ENCODE measurements at regions not wholly inside any gene's neighbourhood (a gene's known extent, or its start where the extent isn't known, plus 50 kb on each side); places are given as distances from the start of the nearest gene placed in this dataset.
A peak's percentile ranks its signal among the peaks of the same experiment; 100 is the strongest.

DNA sequence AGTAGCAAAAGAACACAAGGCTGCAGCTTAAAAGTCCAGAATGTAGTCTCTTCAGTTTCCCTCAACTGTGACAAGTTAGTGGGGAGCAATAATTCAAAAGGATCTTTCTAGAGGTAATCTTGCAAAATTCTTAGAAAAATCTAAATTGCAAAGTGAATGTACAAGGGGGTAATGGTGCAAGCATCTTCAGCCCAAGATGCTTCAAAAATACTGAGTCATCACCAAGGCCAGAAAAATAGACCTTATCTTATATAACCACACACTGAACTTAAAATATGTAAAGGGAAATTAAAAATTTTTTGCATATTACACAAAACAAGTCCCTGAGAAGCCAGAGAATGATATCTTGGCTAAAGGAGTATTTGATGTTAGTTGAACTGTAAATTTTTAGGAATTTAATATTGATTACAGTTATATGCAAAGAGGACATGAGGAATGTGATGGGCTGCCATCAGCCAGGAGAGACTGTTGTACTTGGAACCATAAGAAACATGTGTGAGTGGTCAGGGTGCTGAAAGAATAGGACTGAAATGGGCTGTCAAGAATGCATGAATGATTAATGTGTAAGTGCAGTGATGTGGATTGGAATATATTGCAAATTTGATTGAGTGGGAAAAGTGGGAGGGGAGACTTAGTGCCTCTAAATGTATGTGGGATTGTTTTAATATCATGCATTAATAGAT lies 85.7 kb upstream of the LIN7C start:
- ChIA-PET POLR2A (no interaction called here), CTCF (no interaction called here)
- TF ChIP-seq, protein P1, sequence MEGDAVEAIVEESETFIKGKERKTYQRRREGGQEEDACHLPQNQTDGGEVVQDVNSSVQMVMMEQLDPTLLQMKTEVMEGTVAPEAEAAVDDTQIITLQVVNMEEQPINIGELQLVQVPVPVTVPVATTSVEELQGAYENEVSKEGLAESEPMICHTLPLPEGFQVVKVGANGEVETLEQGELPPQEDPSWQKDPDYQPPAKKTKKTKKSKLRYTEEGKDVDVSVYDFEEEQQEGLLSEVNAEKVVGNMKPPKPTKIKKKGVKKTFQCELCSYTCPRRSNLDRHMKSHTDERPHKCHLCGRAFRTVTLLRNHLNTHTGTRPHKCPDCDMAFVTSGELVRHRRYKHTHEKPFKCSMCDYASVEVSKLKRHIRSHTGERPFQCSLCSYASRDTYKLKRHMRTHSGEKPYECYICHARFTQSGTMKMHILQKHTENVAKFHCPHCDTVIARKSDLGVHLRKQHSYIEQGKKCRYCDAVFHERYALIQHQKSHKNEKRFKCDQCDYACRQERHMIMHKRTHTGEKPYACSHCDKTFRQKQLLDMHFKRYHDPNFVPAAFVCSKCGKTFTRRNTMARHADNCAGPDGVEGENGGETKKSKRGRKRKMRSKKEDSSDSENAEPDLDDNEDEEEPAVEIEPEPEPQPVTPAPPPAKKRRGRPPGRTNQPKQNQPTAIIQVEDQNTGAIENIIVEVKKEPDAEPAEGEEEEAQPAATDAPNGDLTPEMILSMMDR (IDR thresholded peaks at IDR 0.05; ENCODE audit: insufficient read depth, low read length, missing control alignments): no peak
- no peak for DNase-seq (ENCODE audit: low read depth, low spot score)
- H3K4me3 ChIP-seq (ENCODE audit: low read depth, low read length): no peak overlapping the region

DNA sequence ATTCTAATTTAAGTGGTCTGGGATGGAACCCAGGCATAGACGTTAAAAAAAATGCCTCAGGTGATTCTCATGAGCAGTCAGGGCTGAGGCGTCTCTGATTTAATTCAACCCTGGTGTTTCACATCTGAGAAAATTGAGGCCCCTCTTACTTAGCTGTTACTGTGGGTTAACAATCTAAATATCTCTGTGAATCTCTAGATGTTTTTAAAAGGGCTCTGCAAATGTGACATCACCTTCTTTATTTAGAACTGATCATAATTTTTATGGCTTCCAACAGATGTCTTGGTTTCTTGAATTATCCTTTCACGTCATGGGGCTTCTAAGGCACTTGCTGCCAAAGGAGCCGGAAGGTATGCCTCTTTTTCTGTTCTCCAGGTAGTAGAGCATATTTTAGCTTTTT lies 76.1 kb upstream of the LIN7C start:
- TF ChIP-seq, protein P1 (IDR thresholded peaks at IDR 0.05; ENCODE audit: insufficient read depth, low read length, missing control alignments): no peak
- no peak overlapping the region for H3K4me3 ChIP-seq (ENCODE audit: low read depth, low read length)
- POLR2A ChIA-PET: no interaction called here
- DNase-seq (ENCODE audit: low read depth, low spot score): no peak
- CTCF ChIA-PET: no interaction called here

DNA sequence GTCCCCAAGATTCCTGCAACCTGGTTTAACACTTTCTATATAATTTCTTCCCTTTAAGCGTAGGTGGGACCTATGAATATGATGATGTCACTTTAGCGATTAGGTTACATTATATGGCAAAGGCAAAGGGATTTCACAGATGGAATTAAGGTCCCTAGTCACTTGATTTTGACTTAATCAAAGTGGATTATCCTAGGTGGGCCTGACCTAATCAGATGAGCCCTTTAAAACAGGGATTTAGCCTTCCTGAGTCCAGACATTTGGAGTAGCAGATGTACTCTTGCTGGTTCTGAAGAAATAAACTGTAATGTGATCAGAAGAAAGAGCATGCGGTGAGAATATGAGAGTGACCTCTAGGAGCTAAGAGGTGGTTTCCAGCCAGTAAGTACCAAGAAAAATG lies 67.8 kb upstream of the LIN7C start:
- ChIA-PET POLR2A (no interaction called here), CTCF (interaction anchor here (1.6 kb wide), 1 partner anchor 10 kb away, joined by 3 read pairs; no protein-coding TSS in a partner anchor)
- no peak for DNase-seq (ENCODE audit: low read depth, low spot score)
- no peak overlapping the region for H3K4me3 ChIP-seq (ENCODE audit: low read depth, low read length)
- TF ChIP-seq, protein P1 (IDR thresholded peaks at IDR 0.05; ENCODE audit: insufficient read depth, low read length, missing control alignments): no peak

DNA sequence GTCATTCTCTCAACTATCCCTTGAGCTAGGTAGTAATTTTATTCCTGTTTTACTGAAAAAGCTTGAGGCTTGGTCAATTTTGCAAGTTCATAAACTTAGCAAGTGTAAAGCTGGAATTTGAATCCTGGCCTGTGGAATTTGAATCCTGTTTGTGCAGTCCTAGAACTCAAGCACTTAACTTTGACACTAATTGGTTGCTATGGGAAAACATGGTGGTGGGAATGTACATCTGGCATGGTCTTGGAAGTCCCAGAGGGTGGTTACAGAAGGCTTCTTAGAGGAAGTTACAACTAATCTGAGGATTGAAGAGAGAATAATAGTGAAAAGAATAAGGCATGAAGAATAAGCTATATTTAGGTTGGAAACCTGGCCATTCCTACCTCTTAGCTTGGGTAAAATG lies 66.5 kb upstream of the LIN7C start:
- TF ChIP-seq, protein P1 (IDR thresholded peaks at IDR 0.05; ENCODE audit: insufficient read depth, low read length, missing control alignments): no peak
- H3K4me3 ChIP-seq (ENCODE audit: low read depth, low read length): no peak overlapping the region
- no peak for DNase-seq (ENCODE audit: low read depth, low spot score)
- POLR2A ChIA-PET: no interaction called here
- CTCF ChIA-PET: no interaction called here

DNA sequence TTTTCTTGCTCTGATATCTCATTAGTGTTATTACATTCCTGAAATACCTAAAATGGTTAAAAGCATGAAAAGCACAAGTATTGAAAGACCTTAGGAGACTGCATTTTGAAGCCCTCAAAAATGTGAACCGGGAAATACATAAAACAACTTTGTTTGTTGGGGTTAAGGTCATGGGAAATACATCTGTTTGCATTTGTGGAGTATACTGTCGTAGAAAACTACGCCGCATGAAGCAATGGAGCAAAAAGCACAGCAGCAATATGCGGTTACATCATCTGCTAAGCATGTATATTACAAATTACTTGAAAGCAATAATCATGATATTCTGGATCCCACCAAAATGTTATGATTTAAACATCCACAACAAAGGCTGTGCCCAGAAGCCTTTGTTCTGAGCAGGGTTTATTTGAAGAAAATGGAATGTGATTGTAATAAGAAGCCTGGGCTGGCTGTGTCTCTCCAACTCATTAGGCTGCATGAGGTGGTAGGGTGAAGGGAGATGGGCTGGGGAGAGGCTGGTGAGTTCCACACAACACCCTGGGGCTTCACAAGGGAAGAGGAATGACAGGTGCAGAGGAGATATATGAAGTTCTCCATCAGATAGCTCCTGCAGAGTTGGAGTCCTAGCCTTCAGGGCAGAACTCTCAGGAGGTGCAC lies 64.7 kb upstream of the LIN7C start:
- CTCF ChIA-PET: no interaction called here
- TF ChIP-seq, protein P1 (IDR thresholded peaks at IDR 0.05; ENCODE audit: insufficient read depth, low read length, missing control alignments): no peak
- DNase-seq (ENCODE audit: low read depth, low spot score): peak; percentile 75
- H3K4me3 ChIP-seq (ENCODE audit: low read depth, low read length): no peak overlapping the region
- POLR2A ChIA-PET: no interaction called here

DNA sequence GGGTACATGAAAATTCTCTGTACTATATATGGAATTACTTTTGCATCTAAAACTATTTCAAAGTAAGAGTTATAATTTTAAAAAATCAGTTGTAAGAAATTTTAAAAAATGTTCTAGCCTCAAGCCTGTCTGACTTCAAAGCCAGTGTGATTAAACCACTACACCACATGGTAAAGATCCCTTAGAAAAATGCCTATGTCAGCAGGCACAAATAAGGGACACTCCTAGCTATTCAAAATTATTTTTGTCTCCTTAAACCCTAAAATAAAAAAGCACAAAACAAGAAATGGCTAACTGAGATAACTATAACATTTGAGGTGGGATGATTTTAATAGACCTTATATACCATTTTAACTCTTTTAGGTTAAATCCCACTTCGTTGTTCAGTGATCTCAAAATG lies 64.0 kb upstream of the LIN7C start:
- no peak overlapping the region for H3K4me3 ChIP-seq (ENCODE audit: low read depth, low read length)
- ChIA-PET CTCF (no interaction called here), POLR2A (no interaction called here)
- TF ChIP-seq, protein P1 (IDR thresholded peaks at IDR 0.05; ENCODE audit: insufficient read depth, low read length, missing control alignments): no peak
- no peak for DNase-seq (ENCODE audit: low read depth, low spot score)

Data from AG04449 (cell line).